Thyroid gland (tissue), 4 donors: ENCODE measurements at regions not wholly inside any gene's neighbourhood (a gene's known extent, or its start where the extent isn't known, plus 50 kb on each side); places are given as distances from the start of the nearest gene placed in this dataset.

ENCODE experiments used
- POLR2A ChIP-seq, 2 donors: fragments of 450-650 bp; IDR thresholded peaks; one replicate each; pipeline ENCODE4 v1.6.1; 2017; ENCODE audit warnings: antibody characterized with exemption in 2 of 2, mild to moderate bottlenecking in 2 of 2, moderate library complexity in 1 of 2
- TF ChIP-seq, protein P1 (sequence below), 6 experiments: fragments of 200-600 bp in 3 of 6; fragments of 450-650 bp in 3 of 6; sonication (generic) in 3 of 6; IDR thresholded peaks; one replicate each; pipeline ENCODE4 v1.5.1; 2016 to 2019; ENCODE audit warnings: antibody characterized with exemption in 6 of 6, mild to moderate bottlenecking in 2 of 6, inconsistent platforms in 1 of 6, moderate library complexity in 1 of 6

DNA sequence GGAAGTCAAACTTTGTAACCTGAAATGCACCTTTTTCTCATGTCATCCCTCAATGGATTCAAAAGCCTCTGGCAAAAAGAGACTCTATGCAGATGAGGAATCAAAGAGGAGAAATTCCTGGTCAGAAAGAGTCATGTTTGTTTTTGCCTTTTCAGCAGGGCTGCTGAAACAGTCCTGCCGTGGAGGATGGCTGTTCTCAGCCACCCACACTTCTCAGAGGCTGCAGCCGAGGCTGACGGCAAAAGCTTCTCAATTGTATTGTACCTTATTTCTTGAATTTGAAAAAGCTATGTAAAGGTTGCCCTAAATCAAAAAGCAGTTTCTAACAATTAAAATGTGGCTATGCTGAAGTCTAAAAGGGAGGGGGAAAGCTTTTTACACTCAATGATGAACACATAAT is 385.3 kb downstream of the KCTD12 start:
- no peak for TF ChIP-seq POLR2A (IDR thresholded peaks at IDR 0.05)
- TF ChIP-seq, protein P1, sequence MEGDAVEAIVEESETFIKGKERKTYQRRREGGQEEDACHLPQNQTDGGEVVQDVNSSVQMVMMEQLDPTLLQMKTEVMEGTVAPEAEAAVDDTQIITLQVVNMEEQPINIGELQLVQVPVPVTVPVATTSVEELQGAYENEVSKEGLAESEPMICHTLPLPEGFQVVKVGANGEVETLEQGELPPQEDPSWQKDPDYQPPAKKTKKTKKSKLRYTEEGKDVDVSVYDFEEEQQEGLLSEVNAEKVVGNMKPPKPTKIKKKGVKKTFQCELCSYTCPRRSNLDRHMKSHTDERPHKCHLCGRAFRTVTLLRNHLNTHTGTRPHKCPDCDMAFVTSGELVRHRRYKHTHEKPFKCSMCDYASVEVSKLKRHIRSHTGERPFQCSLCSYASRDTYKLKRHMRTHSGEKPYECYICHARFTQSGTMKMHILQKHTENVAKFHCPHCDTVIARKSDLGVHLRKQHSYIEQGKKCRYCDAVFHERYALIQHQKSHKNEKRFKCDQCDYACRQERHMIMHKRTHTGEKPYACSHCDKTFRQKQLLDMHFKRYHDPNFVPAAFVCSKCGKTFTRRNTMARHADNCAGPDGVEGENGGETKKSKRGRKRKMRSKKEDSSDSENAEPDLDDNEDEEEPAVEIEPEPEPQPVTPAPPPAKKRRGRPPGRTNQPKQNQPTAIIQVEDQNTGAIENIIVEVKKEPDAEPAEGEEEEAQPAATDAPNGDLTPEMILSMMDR (IDR thresholded peaks at IDR 0.05): no peak
